ENCODE measurements at regions not wholly inside any gene's neighbourhood (a gene's known extent, or its start where the extent isn't known, plus 50 kb on each side); places are given as distances from the start of the nearest gene placed in this dataset.

DNA sequence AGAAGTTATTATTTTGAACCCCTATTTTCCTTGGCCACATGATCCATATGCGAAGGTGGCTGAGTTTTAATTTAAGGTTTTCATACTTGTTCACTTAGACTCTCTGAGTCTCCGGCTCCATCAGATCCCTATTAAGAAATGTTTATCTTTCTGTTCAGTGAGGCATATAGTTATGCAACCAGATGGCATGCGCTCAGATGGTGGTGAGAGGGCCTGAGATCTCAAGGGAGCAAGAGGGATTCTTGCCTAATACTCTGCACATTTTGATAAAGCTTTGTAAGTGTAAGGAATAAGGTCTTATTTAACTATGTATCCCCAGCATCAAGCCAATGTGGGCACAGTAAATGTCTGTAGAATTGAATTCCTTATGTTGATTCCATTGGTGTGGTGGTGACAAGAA lies 78.9 kb upstream of the DPH6 start:
- Histone ChIP-seq H3K27ac (no peak overlapping the region), H3K4me1 (no peaks in the 10 kb centered on the region), H3K36me3 (no peaks in the 10 kb centered on the region), H3K27me3 (no peaks in the 10 kb centered on the region), H3K9me3 (no peaks in the 10 kb centered on the region), H3K4me3 (no peak overlapping the region)
- no peak for TF ChIP-seq POLR2AphosphoS5 (IDR thresholded peaks at IDR 0.05; ENCODE audit: insufficient read depth in 1 of 2, low read depth in 1 of 2)
- TF ChIP-seq, protein P1, sequence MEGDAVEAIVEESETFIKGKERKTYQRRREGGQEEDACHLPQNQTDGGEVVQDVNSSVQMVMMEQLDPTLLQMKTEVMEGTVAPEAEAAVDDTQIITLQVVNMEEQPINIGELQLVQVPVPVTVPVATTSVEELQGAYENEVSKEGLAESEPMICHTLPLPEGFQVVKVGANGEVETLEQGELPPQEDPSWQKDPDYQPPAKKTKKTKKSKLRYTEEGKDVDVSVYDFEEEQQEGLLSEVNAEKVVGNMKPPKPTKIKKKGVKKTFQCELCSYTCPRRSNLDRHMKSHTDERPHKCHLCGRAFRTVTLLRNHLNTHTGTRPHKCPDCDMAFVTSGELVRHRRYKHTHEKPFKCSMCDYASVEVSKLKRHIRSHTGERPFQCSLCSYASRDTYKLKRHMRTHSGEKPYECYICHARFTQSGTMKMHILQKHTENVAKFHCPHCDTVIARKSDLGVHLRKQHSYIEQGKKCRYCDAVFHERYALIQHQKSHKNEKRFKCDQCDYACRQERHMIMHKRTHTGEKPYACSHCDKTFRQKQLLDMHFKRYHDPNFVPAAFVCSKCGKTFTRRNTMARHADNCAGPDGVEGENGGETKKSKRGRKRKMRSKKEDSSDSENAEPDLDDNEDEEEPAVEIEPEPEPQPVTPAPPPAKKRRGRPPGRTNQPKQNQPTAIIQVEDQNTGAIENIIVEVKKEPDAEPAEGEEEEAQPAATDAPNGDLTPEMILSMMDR (IDR thresholded peaks at IDR 0.05), result no peak
- no peak for TF ChIP-seq POLR2A (IDR thresholded peaks at IDR 0.05)
- intact Hi-C loops (cut with DNase I), result no loop called here
- DNase-seq (ENCODE audit: extremely low spot score in 2 of 2), result no peak

DNA sequence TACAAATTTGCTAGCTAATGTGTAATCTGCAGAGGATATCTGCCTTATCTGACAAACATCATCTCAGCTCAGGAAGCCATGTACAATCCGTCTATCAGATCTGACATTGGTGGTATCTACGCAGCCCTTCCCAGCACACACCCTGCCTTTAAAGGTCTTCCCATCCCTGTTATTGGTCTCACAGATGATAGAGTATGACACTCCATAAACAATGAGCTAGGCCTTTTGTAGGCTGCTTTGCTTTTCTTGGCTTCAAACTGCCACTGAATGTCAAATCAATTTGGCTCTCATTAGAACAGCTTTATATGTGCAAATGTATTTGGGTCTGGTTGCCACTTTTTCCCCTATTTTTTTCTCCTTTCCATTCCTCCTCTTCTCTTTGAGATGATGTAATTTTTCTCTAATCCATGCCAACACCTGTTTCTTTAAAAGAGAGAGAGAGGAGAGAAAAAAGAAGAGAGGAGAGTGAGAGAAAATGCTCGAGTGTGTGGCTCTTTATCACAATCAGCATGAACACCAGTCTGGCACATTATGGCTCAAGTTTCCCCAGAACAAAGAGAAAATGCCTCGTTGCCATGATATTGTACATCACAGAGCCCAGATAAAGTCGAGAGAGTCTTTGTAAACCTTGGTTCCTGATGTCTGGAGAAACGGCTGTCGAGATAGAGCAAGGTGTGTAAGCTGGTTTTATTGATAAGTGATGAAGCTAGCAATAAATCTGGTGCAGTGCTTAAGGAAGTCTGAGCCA lies 80.8 kb upstream of the DPH6 start:
- no peaks in the 10 kb centered on the region for H3K27me3 ChIP-seq
- no peak overlapping the region for H3K27ac ChIP-seq
- DNase-seq (ENCODE audit: extremely low spot score in 2 of 2), result no peak
- TF ChIP-seq, protein P1 (IDR thresholded peaks at IDR 0.05), result no peak
- TF ChIP-seq POLR2A (IDR thresholded peaks at IDR 0.05) (no peak), POLR2AphosphoS5 (IDR thresholded peaks at IDR 0.05; ENCODE audit: insufficient read depth in 1 of 2, low read depth in 1 of 2) (no peak)
- no peaks in the 10 kb centered on the region for H3K4me1 ChIP-seq
- H3K36me3 ChIP-seq, result no peaks in the 10 kb centered on the region
- no peaks in the 10 kb centered on the region for H3K9me3 ChIP-seq
- H3K4me3 ChIP-seq, result no peak overlapping the region
- intact Hi-C loops (cut with DNase I), result no loop called here

DNA sequence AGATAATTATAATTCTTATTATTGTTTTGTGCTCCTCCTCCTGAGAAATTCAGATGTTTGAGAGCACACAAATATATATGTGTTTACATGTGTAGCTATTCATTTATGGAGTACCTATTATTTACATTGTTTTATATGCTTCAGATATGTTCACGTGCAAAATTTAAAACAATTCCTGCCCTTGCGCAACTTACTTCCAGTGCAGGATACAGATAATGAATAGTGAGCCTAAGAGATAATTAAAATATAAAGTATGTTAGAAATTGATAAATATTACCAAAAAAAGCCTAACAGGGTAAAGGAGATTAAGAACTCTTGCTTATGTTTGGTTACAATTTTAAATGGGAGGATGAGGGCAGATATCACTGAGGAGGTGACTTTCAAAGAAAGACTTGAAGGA lies 81.7 kb upstream of the DPH6 start:
- TF ChIP-seq, protein P1 (IDR thresholded peaks at IDR 0.05), result no peak
- TF ChIP-seq POLR2AphosphoS5 (IDR thresholded peaks at IDR 0.05; ENCODE audit: insufficient read depth in 1 of 2, low read depth in 1 of 2), result no peak
- Histone ChIP-seq H3K9me3 (no peaks in the 10 kb centered on the region), H3K4me1 (no peaks in the 10 kb centered on the region), H3K36me3 (no peaks in the 10 kb centered on the region), H3K27ac (no peak overlapping the region), H3K4me3 (no peak overlapping the region), H3K27me3 (no peaks in the 10 kb centered on the region)
- intact Hi-C loops (cut with DNase I), result no loop called here
- no peak for DNase-seq (ENCODE audit: extremely low spot score in 2 of 2)

DNA sequence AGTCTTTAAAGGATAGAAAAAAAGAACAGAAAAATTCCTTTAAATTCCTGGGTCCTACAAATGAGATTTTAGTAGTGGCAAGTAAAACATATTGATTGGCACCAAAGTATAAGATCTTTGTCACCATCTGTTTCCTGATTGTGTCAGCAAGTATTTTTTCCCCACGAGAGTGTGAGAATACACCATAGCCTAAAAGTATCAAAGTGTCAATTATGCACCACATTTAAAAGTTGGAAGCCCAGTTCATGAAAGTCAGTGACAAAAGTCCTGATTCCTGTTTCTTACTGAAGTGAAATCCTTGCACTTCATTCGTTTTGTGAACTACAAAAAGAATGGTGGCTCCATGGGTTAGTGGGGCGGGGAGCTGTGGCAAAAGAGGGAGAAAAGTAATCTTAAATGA lies 83.8 kb upstream of the DPH6 start:
- TF ChIP-seq, protein P1 (IDR thresholded peaks at IDR 0.05), result no peak
- TF ChIP-seq POLR2AphosphoS5 (IDR thresholded peaks at IDR 0.05; ENCODE audit: insufficient read depth in 1 of 2, low read depth in 1 of 2) (no peak), POLR2A (IDR thresholded peaks at IDR 0.05) (no peak)
- no peak for DNase-seq (ENCODE audit: extremely low spot score in 2 of 2)
- Histone ChIP-seq H3K27ac (no peak overlapping the region), H3K9me3 (no peaks in the 10 kb centered on the region), H3K4me3 (no peak overlapping the region), H3K36me3 (no peaks in the 10 kb centered on the region), H3K27me3 (no peaks in the 10 kb centered on the region), H3K4me1 (no peaks in the 10 kb centered on the region)
- intact Hi-C loops (cut with DNase I), result no loop called here

DNA sequence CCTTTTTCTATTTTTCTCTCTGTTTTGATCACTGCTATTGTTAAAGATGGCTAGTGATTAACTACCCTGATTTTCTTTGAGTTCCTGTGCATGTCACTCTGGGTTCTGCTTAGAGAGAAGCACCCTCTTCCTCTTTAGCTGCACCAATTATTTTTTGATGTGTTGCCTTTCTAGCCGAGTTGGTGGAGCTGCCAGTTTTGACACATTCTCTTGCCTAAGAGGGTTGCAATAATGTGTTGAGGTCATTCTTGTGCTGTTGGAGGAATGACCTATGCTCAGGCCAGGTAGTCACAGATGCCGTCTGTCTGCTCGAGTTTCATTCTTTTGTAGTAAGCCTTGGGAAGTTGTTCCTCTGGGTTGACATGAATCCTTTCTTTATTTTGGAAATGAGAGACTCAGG lies 84.6 kb upstream of the DPH6 start:
- no peak overlapping the region for H3K27ac ChIP-seq
- DNase-seq (ENCODE audit: extremely low spot score in 2 of 2), result no peak
- intact Hi-C loops (cut with DNase I), result no loop called here
- H3K4me3 ChIP-seq, result no peak overlapping the region
- no peaks in the 10 kb centered on the region for H3K27me3 ChIP-seq
- H3K36me3 ChIP-seq, result no peaks in the 10 kb centered on the region
- no peaks in the 10 kb centered on the region for H3K9me3 ChIP-seq
- no peaks in the 10 kb centered on the region for H3K4me1 ChIP-seq
- TF ChIP-seq POLR2AphosphoS5 (IDR thresholded peaks at IDR 0.05; ENCODE audit: insufficient read depth in 1 of 2, low read depth in 1 of 2) (no peak), POLR2A (IDR thresholded peaks at IDR 0.05) (no peak)
- TF ChIP-seq, protein P1 (IDR thresholded peaks at IDR 0.05), result no peak

All from vagina (tissue), 2 donors.